ENCODE measurements at regions not wholly inside any gene's neighbourhood (a gene's known extent, or its start where the extent isn't known, plus 50 kb on each side); places are given as distances from the start of the nearest gene placed in this dataset.

GRCh38 chr3:18847583-18848197 lies 300.6 kb upstream of the KCNH8 start:
- H3K27me3 ChIP-seq (ENCODE audit: control insufficient read depth, insufficient read depth, low read length): no peaks in the 10 kb centered on the region
- no peak overlapping the region for H3K9ac ChIP-seq (ENCODE audit: low read depth, low read length)
- H3K9me3 ChIP-seq (replicated peaks; ENCODE audit: low read length): no peaks in the 10 kb centered on the region
- no peak overlapping the region for H3K4me3 ChIP-seq (ENCODE audit: low read length)
- H3K36me3 ChIP-seq (ENCODE audit: insufficient read depth, low read length): no peaks in the 10 kb centered on the region
- no peak overlapping the region for H3K4me2 ChIP-seq (ENCODE audit: low read length)
- no peaks in the 10 kb centered on the region for H3K4me1 ChIP-seq (ENCODE audit: control insufficient read depth, insufficient read depth, low read length)

DNA sequence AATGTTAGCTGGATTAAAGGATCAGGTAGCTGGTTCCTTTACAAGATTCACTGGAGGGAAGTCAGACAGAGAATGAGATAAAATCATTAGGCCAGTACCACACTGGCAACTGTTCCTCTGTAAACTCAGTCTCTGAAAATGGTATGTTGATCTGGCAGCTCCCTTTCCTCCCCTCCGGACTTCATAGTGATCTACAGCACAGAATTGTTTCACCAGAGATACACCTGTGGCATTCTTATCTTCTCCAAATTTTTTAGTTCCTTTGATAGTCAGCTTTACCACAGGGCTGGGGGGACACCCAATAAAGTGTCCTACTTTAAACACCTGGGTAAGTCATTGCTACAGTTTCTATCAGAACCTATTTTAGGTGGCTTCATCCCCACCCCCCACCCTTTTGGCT lies 304.3 kb upstream of the KCNH8 start:
- Histone ChIP-seq H3K27me3 (ENCODE audit: control insufficient read depth, insufficient read depth, low read length) (no peaks in the 10 kb centered on the region), H3K4me3 (ENCODE audit: low read length) (no peak overlapping the region), H3K36me3 (ENCODE audit: insufficient read depth, low read length) (no peaks in the 10 kb centered on the region), H3K4me2 (ENCODE audit: low read length) (no peak overlapping the region), H3K9me3 (replicated peaks; ENCODE audit: low read length) (no peaks in the 10 kb centered on the region), H3K4me1 (ENCODE audit: control insufficient read depth, insufficient read depth, low read length) (peaks cover 4% of the 10 kb centered on the region), H3K9ac (ENCODE audit: low read depth, low read length) (no peak overlapping the region)

DNA sequence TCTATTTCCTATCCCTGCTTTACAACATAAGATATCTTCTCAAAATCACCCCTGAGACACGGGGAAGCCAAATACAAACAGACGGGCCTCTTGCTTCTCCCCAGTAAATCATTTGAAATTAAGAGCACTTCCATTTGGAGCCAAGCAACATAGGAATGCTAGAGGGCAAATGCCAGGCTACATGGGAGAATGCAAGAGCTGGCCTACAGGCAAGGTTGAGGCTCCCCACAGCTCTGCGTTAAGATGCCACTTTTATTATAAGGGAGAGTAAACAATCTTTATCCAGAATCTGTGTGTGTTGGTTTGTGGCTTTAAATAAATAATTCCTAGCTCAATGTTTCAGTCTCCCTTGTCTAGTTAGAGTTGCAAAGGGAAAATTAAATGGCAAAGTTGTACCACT lies 305.1 kb upstream of the KCNH8 start:
- Histone ChIP-seq H3K4me2 (ENCODE audit: low read length) (no peak overlapping the region), H3K9me3 (replicated peaks; ENCODE audit: low read length) (no peaks in the 10 kb centered on the region), H3K4me3 (ENCODE audit: low read length) (no peak overlapping the region), H3K27me3 (ENCODE audit: control insufficient read depth, insufficient read depth, low read length) (no peaks in the 10 kb centered on the region), H3K4me1 (ENCODE audit: control insufficient read depth, insufficient read depth, low read length) (peaks cover 4% of the 10 kb centered on the region), H3K36me3 (ENCODE audit: insufficient read depth, low read length) (no peaks in the 10 kb centered on the region), H3K9ac (ENCODE audit: low read depth, low read length) (no peak overlapping the region)

GRCh38 chr3:18841422-18842343 lies 306.6 kb upstream of the KCNH8 start:
- Histone ChIP-seq H3K9me3 (replicated peaks; ENCODE audit: low read length) (no peaks in the 10 kb centered on the region), H3K4me1 (ENCODE audit: control insufficient read depth, insufficient read depth, low read length) (peaks cover 9% of the 10 kb centered on the region), H3K9ac (ENCODE audit: low read depth, low read length) (no peak overlapping the region), H3K4me3 (ENCODE audit: low read length) (no peak overlapping the region), H3K27me3 (ENCODE audit: control insufficient read depth, insufficient read depth, low read length) (no peaks in the 10 kb centered on the region), H3K36me3 (ENCODE audit: insufficient read depth, low read length) (no peaks in the 10 kb centered on the region), H3K4me2 (ENCODE audit: low read length) (no peak overlapping the region)

DNA sequence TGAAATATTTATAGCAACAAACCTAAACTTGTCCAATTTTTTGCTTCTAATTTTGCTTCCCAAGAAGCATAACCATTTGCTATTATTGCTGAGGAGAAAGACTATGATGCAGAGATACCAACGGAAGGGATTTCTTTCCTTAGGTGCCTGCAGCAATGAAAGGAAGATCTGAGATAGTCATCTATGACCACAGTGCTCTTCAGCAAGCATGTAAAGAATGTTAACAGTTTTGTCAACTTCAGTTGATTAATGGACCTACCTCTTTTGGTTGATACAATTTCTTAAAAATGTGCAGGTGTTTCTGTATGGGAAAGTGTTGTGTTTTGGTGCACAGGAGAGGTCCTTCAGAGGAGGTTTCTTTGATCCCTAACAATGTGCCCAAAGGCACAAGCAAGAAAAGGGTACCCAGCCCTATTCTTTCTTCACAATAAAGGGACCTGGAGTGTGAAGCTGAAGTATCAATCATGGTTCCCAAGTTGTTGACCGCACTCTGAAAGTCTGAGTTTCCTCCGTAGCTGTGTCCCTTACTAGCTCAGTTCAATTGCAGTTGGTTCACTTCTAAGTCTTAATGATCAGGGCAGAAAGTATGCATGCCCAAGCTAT lies 307.7 kb upstream of the KCNH8 start:
- Histone ChIP-seq H3K36me3 (ENCODE audit: insufficient read depth, low read length) (no peaks in the 10 kb centered on the region), H3K4me1 (ENCODE audit: control insufficient read depth, insufficient read depth, low read length) (peaks cover 12% of the 10 kb centered on the region), H3K27me3 (ENCODE audit: control insufficient read depth, insufficient read depth, low read length) (no peaks in the 10 kb centered on the region), H3K4me2 (ENCODE audit: low read length) (no peak overlapping the region), H3K4me3 (ENCODE audit: low read length) (no peak overlapping the region), H3K9ac (ENCODE audit: low read depth, low read length) (no peak overlapping the region), H3K9me3 (replicated peaks; ENCODE audit: low read length) (no peaks in the 10 kb centered on the region)

GRCh38 chr3:18838758-18839157 lies 309.6 kb upstream of the KCNH8 start:
- Histone ChIP-seq H3K36me3 (ENCODE audit: insufficient read depth, low read length) (no peaks in the 10 kb centered on the region), H3K4me2 (ENCODE audit: low read length) (no peak overlapping the region), H3K4me3 (ENCODE audit: low read length) (no peak overlapping the region), H3K4me1 (ENCODE audit: control insufficient read depth, insufficient read depth, low read length) (peaks cover 12% of the 10 kb centered on the region), H3K27me3 (ENCODE audit: control insufficient read depth, insufficient read depth, low read length) (no peaks in the 10 kb centered on the region), H3K9me3 (replicated peaks; ENCODE audit: low read length) (no peaks in the 10 kb centered on the region), H3K9ac (ENCODE audit: low read depth, low read length) (no peak overlapping the region)

DNA sequence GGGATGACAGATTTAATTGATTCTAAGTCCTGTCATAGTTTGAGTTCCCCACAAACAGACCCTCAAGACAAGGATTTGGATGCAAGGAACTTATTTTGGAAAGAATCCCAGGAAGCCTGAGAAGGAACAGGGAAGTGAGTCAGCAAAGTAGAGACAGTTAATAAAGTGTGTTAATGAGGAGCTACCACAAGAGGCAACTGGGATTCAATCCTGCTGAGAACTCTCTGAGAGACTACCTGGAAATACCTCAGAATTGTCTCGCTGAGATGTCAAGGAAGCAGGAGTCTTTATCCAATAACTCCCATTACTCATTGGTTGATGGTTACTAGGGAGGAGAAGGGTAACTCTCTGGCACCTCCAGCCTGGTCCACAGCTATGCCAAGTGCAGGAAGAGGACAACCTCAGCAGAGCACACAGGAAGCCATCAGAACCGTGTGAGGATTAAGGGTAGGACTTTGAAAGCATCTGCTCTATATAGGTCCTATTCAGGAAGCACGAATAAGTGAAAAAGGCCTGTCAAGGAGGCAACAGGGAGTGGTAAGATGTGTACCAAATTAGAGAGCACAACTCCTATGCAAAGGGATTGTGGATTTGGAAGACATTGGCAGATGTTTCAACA lies 311.1 kb upstream of the KCNH8 start:
- H3K9me3 ChIP-seq (replicated peaks; ENCODE audit: low read length): no peaks in the 10 kb centered on the region
- H3K36me3 ChIP-seq (ENCODE audit: insufficient read depth, low read length): no peaks in the 10 kb centered on the region
- H3K4me1 ChIP-seq (ENCODE audit: control insufficient read depth, insufficient read depth, low read length): peaks cover 12% of the 10 kb centered on the region
- H3K4me3 ChIP-seq (ENCODE audit: low read length): no peak overlapping the region
- no peak overlapping the region for H3K9ac ChIP-seq (ENCODE audit: low read depth, low read length)
- H3K4me2 ChIP-seq (ENCODE audit: low read length): no peak overlapping the region
- no peaks in the 10 kb centered on the region for H3K27me3 ChIP-seq (ENCODE audit: control insufficient read depth, insufficient read depth, low read length)

DNA sequence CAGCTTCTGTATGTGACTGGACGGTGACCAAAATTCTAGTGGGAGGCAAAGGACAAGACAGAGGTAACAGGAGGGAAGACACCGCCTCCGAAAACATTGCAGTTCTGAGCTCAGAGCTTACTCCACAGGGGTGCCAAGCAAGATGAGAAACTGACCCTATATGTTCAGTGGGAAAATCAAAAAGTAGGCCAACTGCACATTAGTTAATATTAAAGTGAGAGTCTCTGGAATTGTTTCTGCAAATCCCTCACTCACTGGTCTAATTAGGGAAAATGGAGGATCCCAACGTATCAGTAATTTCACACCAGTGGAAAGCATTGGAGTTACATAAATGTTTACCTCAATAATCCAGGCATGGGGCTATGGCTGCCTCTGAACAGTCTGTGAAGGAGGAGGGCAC lies 313.3 kb upstream of the KCNH8 start:
- no peak overlapping the region for H3K9ac ChIP-seq (ENCODE audit: low read depth, low read length)
- no peak overlapping the region for H3K4me3 ChIP-seq (ENCODE audit: low read length)
- no peaks in the 10 kb centered on the region for H3K36me3 ChIP-seq (ENCODE audit: insufficient read depth, low read length)
- no peak overlapping the region for H3K4me2 ChIP-seq (ENCODE audit: low read length)
- no peaks in the 10 kb centered on the region for H3K9me3 ChIP-seq (replicated peaks; ENCODE audit: low read length)
- H3K4me1 ChIP-seq (ENCODE audit: control insufficient read depth, insufficient read depth, low read length): peaks cover 8% of the 10 kb centered on the region
- H3K27me3 ChIP-seq (ENCODE audit: control insufficient read depth, insufficient read depth, low read length): no peaks in the 10 kb centered on the region

- no peaks in the 10 kb centered on the region for H3K9me3 ChIP-seq (replicated peaks; ENCODE audit: low read length)
- no peaks in the 10 kb centered on the region for H3K27me3 ChIP-seq (ENCODE audit: control insufficient read depth, insufficient read depth, low read length)
- H3K4me3 ChIP-seq (ENCODE audit: low read length): no peak overlapping the region
These were observed 318.2 kb upstream of the KCNH8 start for GRCh38 chr3:18830087-18830486.

GRCh38 chr3:18828637-18829036 lies 319.7 kb upstream of the KCNH8 start:
- Histone ChIP-seq H3K9ac (ENCODE audit: low read depth, low read length) (no peak overlapping the region), H3K4me1 (ENCODE audit: control insufficient read depth, insufficient read depth, low read length) (no peaks in the 10 kb centered on the region), H3K4me2 (ENCODE audit: low read length) (no peak overlapping the region), H3K9me3 (replicated peaks; ENCODE audit: low read length) (no peaks in the 10 kb centered on the region), H3K27me3 (ENCODE audit: control insufficient read depth, insufficient read depth, low read length) (no peaks in the 10 kb centered on the region), H3K36me3 (ENCODE audit: insufficient read depth, low read length) (no peaks in the 10 kb centered on the region), H3K4me3 (ENCODE audit: low read length) (no peak overlapping the region)

More at GRCh38 chr3:18830087-18830486, 318.2 kb upstream of the KCNH8 start:
- Histone ChIP-seq H3K9ac (ENCODE audit: low read depth, low read length) (no peak overlapping the region), H3K36me3 (ENCODE audit: insufficient read depth, low read length) (no peaks in the 10 kb centered on the region), H3K4me1 (ENCODE audit: control insufficient read depth, insufficient read depth, low read length) (no peaks in the 10 kb centered on the region), H3K4me2 (ENCODE audit: low read length) (no peak overlapping the region)

- Histone ChIP-seq H3K4me2 (ENCODE audit: low read length) (no peak overlapping the region), H3K36me3 (ENCODE audit: insufficient read depth, low read length) (no peaks in the 10 kb centered on the region), H3K9me3 (replicated peaks; ENCODE audit: low read length) (no peaks in the 10 kb centered on the region), H3K4me3 (ENCODE audit: low read length) (no peak overlapping the region), H3K4me1 (ENCODE audit: control insufficient read depth, insufficient read depth, low read length) (no peaks in the 10 kb centered on the region), H3K27me3 (ENCODE audit: control insufficient read depth, insufficient read depth, low read length) (no peaks in the 10 kb centered on the region), H3K9ac (ENCODE audit: low read depth, low read length) (no peak overlapping the region)
These were observed 320.6 kb upstream of the KCNH8 start for GRCh38 chr3:18827664-18828063.

Data from skeletal muscle satellite cell (primary cell).